ENCODE measurements at regions not wholly inside any gene's neighbourhood (a gene's known extent, or its start where the extent isn't known, plus 50 kb on each side); places are given as distances from the start of the nearest gene placed in this dataset.

DNA sequence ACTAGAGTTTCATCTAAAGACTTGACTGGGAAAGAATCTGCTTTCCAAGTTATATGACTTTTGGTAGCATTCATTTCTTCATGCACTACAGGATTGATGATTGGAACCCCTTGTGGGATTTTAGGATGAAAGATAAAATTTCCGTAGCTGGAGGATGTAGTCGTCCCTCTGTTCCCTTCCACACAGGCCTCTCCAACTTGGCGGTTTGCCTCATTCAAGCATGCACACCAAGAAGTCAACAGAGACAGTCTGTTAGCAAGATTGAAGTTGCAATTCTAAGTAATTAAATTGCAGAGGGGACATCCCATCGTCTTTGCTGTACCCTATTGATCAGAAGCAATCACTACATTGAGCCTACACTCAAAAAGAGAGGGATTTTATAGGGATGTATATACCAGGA, 777.4 kb upstream of the HS3ST1 start:
- Histone ChIP-seq H3K36me3 (ENCODE audit: control insufficient read depth, insufficient read depth, low read length) (no peaks in the 10 kb centered on the region), H3K27me3 (ENCODE audit: control insufficient read depth, insufficient read depth, low read length) (no peaks in the 10 kb centered on the region), H3K4me3 (ENCODE audit: low read depth, low read length) (no peak overlapping the region)
- TF ChIP-seq, protein P1, sequence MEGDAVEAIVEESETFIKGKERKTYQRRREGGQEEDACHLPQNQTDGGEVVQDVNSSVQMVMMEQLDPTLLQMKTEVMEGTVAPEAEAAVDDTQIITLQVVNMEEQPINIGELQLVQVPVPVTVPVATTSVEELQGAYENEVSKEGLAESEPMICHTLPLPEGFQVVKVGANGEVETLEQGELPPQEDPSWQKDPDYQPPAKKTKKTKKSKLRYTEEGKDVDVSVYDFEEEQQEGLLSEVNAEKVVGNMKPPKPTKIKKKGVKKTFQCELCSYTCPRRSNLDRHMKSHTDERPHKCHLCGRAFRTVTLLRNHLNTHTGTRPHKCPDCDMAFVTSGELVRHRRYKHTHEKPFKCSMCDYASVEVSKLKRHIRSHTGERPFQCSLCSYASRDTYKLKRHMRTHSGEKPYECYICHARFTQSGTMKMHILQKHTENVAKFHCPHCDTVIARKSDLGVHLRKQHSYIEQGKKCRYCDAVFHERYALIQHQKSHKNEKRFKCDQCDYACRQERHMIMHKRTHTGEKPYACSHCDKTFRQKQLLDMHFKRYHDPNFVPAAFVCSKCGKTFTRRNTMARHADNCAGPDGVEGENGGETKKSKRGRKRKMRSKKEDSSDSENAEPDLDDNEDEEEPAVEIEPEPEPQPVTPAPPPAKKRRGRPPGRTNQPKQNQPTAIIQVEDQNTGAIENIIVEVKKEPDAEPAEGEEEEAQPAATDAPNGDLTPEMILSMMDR (IDR thresholded peaks at IDR 0.05; ENCODE audit: insufficient read depth, low read length, severe bottlenecking): no peak
- no peak for FAIRE-seq
- no peak for DNase-seq (ENCODE audit: low read depth)

DNA sequence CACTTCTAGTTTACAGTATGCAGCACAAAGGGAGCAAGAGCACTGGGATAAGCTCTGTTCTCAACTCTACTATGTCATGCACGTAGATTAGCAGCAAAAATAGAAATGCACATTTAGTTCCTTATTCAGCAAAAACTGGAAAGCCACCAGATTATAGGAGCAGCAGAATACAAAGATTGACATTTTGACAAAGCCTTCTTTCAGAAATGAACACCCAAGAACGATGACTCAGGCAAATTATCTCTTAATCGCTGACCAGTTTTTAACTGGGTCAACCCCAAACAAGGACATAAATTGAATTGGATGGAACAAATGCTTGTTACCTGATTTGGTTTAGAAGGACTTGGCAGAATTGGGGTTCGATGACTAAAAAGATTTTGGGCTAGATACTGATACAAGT, 775.3 kb upstream of the HS3ST1 start:
- FAIRE-seq: no peak
- TF ChIP-seq, protein P1 (IDR thresholded peaks at IDR 0.05; ENCODE audit: insufficient read depth, low read length, severe bottlenecking): no peak
- no peak overlapping the region for H3K4me3 ChIP-seq (ENCODE audit: low read depth, low read length)
- DNase-seq (ENCODE audit: low read depth): no peak
- H3K27me3 ChIP-seq (ENCODE audit: control insufficient read depth, insufficient read depth, low read length): no peaks in the 10 kb centered on the region
- H3K36me3 ChIP-seq (ENCODE audit: control insufficient read depth, insufficient read depth, low read length): no peaks in the 10 kb centered on the region

DNA sequence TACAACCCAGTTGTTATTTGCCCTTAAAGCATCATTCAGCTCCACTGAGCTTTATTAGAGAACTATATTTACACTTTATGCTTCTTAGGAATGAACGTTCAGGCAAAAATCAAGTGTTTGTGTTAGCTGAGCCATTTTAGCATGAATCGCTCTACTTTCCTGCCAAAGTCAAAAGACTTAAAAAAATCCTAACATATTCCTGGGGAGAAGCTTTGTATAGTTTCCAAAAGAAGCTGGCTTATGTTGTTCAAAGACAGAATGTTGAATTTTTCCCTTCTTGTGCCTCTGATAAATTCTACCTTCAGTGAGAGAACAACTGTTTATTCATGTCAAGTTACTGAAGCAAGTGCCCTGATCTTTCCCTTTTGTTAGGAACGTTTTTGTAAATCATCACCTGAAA, 771.5 kb upstream of the HS3ST1 start:
- TF ChIP-seq, protein P1 (IDR thresholded peaks at IDR 0.05; ENCODE audit: insufficient read depth, low read length, severe bottlenecking): no peak
- no peak for FAIRE-seq
- Histone ChIP-seq H3K4me3 (ENCODE audit: low read depth, low read length) (no peak overlapping the region), H3K36me3 (ENCODE audit: control insufficient read depth, insufficient read depth, low read length) (no peaks in the 10 kb centered on the region), H3K27me3 (ENCODE audit: control insufficient read depth, insufficient read depth, low read length) (no peaks in the 10 kb centered on the region)
- DNase-seq (ENCODE audit: low read depth): no peak

DNA sequence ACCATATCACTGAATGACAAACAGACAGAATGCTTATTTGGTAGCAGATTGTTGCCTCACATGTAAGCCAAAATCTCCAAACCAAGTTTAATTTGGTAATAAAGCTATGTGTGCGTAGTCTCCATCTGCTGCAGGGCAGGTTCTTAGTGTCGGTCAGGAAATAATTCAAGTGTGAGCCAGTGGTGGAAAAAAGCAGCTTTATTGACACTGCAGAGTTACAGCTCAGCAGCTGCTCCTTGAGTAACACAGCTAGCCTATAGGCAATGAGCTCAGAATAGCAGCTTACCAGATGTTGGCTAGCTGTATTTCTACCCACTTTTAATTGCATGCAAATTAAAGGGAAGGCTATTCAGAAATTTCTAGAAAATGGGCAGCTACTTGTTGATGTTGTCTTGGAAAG, 757.8 kb upstream of the HS3ST1 start:
- Histone ChIP-seq H3K4me3 (ENCODE audit: low read depth, low read length) (no peak overlapping the region), H3K27me3 (ENCODE audit: control insufficient read depth, insufficient read depth, low read length) (no peaks in the 10 kb centered on the region), H3K36me3 (ENCODE audit: control insufficient read depth, insufficient read depth, low read length) (no peaks in the 10 kb centered on the region)
- FAIRE-seq: no peak
- TF ChIP-seq, protein P1 (IDR thresholded peaks at IDR 0.05; ENCODE audit: insufficient read depth, low read length, severe bottlenecking): no peak
- DNase-seq (ENCODE audit: low read depth): no peak

DNA sequence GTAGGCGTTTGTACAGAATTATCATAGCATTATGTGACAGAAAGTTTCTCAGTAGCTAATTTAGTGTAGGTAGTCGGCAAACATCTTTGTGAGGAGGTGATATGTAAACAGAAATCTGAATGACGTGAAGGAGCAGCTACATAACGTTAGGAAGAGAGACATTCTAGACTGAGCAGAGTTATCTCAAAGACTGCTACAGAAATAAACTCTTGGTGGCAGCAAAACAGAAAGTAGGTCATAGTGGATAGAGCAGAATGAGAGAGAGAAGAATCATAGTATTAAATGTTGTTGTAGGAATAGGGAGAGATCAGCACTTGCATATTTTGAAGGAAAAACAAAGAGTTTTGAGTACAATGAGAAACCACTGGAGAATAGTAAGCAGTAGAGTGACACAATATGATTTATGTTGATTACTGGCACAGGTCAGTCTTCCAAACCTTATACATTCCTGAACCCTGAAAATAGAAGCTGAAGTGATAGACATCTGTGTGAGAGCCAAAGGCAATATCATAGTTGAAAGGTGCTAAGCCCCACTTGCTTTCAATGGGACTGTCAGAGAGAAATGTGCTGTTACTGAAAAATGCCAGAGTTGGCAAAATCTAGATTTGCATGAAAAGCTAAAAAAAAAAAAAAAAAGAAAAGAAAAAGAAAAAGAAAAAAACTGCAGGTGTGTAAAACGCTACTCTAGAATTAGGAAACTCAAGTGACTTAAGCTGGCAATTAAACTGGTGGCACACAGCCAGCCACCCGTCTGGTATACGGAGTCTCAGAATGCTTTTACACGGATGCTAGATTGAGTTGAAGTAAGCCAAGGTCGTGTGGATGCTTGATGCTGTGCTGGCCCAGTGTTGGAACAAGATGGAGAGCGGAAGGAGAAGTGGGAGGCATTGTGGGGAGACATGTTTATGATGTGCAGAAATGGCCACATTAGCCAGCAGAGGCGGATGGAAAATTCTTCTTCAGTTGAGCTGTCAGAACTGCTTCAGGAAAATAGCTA, 750.2 kb upstream of the HS3ST1 start:
- Histone ChIP-seq H3K36me3 (ENCODE audit: control insufficient read depth, insufficient read depth, low read length) (no peaks in the 10 kb centered on the region), H3K27me3 (ENCODE audit: control insufficient read depth, insufficient read depth, low read length) (no peaks in the 10 kb centered on the region), H3K4me3 (ENCODE audit: low read depth, low read length) (no peak overlapping the region)
- TF ChIP-seq, protein P1 (IDR thresholded peaks at IDR 0.05; ENCODE audit: insufficient read depth, low read length, severe bottlenecking): no peak
- DNase-seq (ENCODE audit: low read depth) (no peak), FAIRE-seq (peak; percentile 50)

Measured in bronchial epithelial cell (primary cell).